H9 (cell line): ENCODE measurements at regions not wholly inside any gene's neighbourhood (a gene's known extent, or its start where the extent isn't known, plus 50 kb on each side); places are given as distances from the start of the nearest gene placed in this dataset.

Experiments
- DNase-seq: peaks from one replicate; pipeline ENCODE4 v3.0.0-alpha.2; 2017
- H2AFZ ChIP-seq: one replicate; pipeline ENCODE4 v1.6.1; 2013; ENCODE audit warnings: mild to moderate bottlenecking, low read length, control low read depth, moderate library complexity
- H2AK5ac ChIP-seq: 2 replicates; pipeline ENCODE4 v1.6.1; 2013; ENCODE audit warnings: low read length, control low read depth, mixed read lengths; ENCODE audit not compliant: insufficient read length
- H2BK120ac ChIP-seq: one replicate; pipeline ENCODE4 v1.6.1; 2013; ENCODE audit warnings: low read depth, mild to moderate bottlenecking, low read length, control low read depth, inconsistent platforms; ENCODE audit not compliant: poor library complexity, severe bottlenecking
- H2BK12ac ChIP-seq: 2 replicates; pipeline ENCODE4 v1.6.1; 2013; ENCODE audit warnings: low read length, control low read depth, mixed read lengths, low read depth; ENCODE audit not compliant: insufficient read length
- H2BK15ac ChIP-seq: 2 replicates; pipeline ENCODE4 v1.6.1; 2013; ENCODE audit warnings: low read depth, low read length, control low read depth
- H2BK20ac ChIP-seq: one replicate; pipeline ENCODE4 v1.6.1; 2013; ENCODE audit warnings: low read depth, mild to moderate bottlenecking, low read length, control low read depth, inconsistent platforms; ENCODE audit not compliant: poor library complexity, severe bottlenecking
- H2BK5ac ChIP-seq: 2 replicates; pipeline ENCODE4 v1.6.1; 2013; ENCODE audit warnings: low read length, control low read depth, mixed read lengths; ENCODE audit not compliant: insufficient read length
- H3K14ac ChIP-seq: 2 replicates; pipeline ENCODE4 v1.6.1; 2013; ENCODE audit warnings: low read length, control low read depth; ENCODE audit not compliant: insufficient read depth
- H3K18ac ChIP-seq: 2 replicates; pipeline ENCODE4 v1.6.1; 2013; ENCODE audit warnings: low read depth, mild to moderate bottlenecking, mixed read lengths, low read length, control low read depth; ENCODE audit not compliant: insufficient read length
- H3K23ac ChIP-seq: 2 replicates; pipeline ENCODE4 v1.6.1; 2013; ENCODE audit warnings: low read length, control low read depth, mixed read lengths, low read depth; ENCODE audit not compliant: insufficient read length
- H3K23me2 ChIP-seq: 2 replicates; pipeline ENCODE4 v1.6.1; 2013; ENCODE audit warnings: low read depth, mild to moderate bottlenecking, mixed read lengths, low read length, control low read depth; ENCODE audit not compliant: insufficient read length, poor library complexity, severe bottlenecking
- H3K27ac ChIP-seq: 2 replicates; pipeline ENCODE4 v1.5.1; 2013; ENCODE audit warnings: low read length, control low read depth, mixed read lengths, low read depth; ENCODE audit not compliant: insufficient read length
- H3K27me3 ChIP-seq: 2 replicates; pipeline ENCODE4 v1.6.1; 2013; ENCODE audit warnings: low read length, control low read depth, inconsistent platforms; ENCODE audit not compliant: insufficient read depth
- H3K4ac ChIP-seq: 2 replicates; pipeline ENCODE4 v1.6.1; 2013; ENCODE audit warnings: low read depth, mild to moderate bottlenecking, control low read depth, inconsistent platforms, low read length, moderate library complexity
- H3K4me1 ChIP-seq: 2 replicates; pipeline ENCODE4 v1.6.1; 2013; ENCODE audit warnings: low read length, control low read depth, inconsistent platforms; ENCODE audit not compliant: insufficient read depth
- H3K4me2 ChIP-seq: 2 replicates; pipeline ENCODE4 v1.6.1; 2013; ENCODE audit warnings: low read length, control low read depth, mixed read lengths; ENCODE audit not compliant: insufficient read length, insufficient read depth
- H3K56ac ChIP-seq: 2 replicates; pipeline ENCODE4 v1.6.1; 2013; ENCODE audit warnings: low read depth, mild to moderate bottlenecking, mixed read lengths, low read length, control low read depth; ENCODE audit not compliant: insufficient read length
- H3K79me1 ChIP-seq: 2 replicates; pipeline ENCODE4 v1.6.1; 2013; ENCODE audit warnings: low read depth, mild to moderate bottlenecking, moderate library complexity, low read length, control low read depth, inconsistent platforms; ENCODE audit not compliant: insufficient read depth, poor library complexity, severe bottlenecking
- H3K79me2 ChIP-seq: 2 replicates; pipeline ENCODE4 v1.6.1; 2013; ENCODE audit warnings: low read length, control low read depth, inconsistent platforms; ENCODE audit not compliant: insufficient read depth
- H3K9ac ChIP-seq: 2 replicates; pipeline ENCODE4 v1.6.1; 2013; ENCODE audit warnings: low read length, control low read depth, mixed read lengths; ENCODE audit not compliant: insufficient read length; ENCODE audit errors: extremely low read depth
- H3K9me3 ChIP-seq: one replicate; pipeline ENCODE4 v1.6.1; 2013; ENCODE audit warnings: low read depth, low read length, inconsistent platforms; ENCODE audit not compliant: control insufficient read depth
- H3T11ph ChIP-seq: one replicate; pipeline ENCODE4 v1.6.1; 2013; ENCODE audit warnings: mild to moderate bottlenecking, low read length, control low read depth, inconsistent platforms
- H4K20me1 ChIP-seq: one replicate; pipeline ENCODE4 v1.6.1; 2013; ENCODE audit not compliant: control insufficient read depth, insufficient read length, insufficient read depth
- H4K5ac ChIP-seq: 2 replicates; pipeline ENCODE4 v1.6.1; 2013; ENCODE audit warnings: low read depth, mild to moderate bottlenecking, mixed read lengths, low read length, control low read depth; ENCODE audit not compliant: insufficient read length
- H4K8ac ChIP-seq: replicated peaks from 2 replicates; pipeline ENCODE4 v1.6.1; 2013; ENCODE audit warnings: low read length, control low read depth, mixed read lengths, low read depth; ENCODE audit not compliant: insufficient read length
- H4K91ac ChIP-seq: 2 replicates; pipeline ENCODE4 v1.6.1; 2013; ENCODE audit warnings: low read depth, mild to moderate bottlenecking, moderate library complexity, mixed read lengths, low read length, control low read depth; ENCODE audit not compliant: insufficient read length
- H3K27ac Mint-ChIP-seq, 3 experiments: 2 replicates in 2 of 3; 3 replicates in 1 of 3; pipeline ENCODE4 v1.8.0; 2020 to 2021; ENCODE audit warnings: mixed read lengths in 3 of 3, mild to moderate bottlenecking in 1 of 3, moderate library complexity in 1 of 3
- H3K27me3 Mint-ChIP-seq: 2 replicates; pipeline ENCODE4 v1.8.0; 2021; ENCODE audit warnings: low read depth, mild to moderate bottlenecking, moderate library complexity, mixed read lengths
- H3K36me3 Mint-ChIP-seq, 3 experiments: 2 replicates in 2 of 3; 3 replicates in 1 of 3; pipeline ENCODE4 v1.8.0; 2020 to 2021; ENCODE audit warnings: low read depth in 3 of 3, mixed read lengths in 3 of 3; ENCODE audit not compliant: insufficient read depth in 1 of 3
- H3K4me1 Mint-ChIP-seq, 2 experiments: 2 replicates each; pipeline ENCODE4 v1.8.0; 2020; ENCODE audit warnings: mixed read lengths in 2 of 2
- H3K4me3 Mint-ChIP-seq, 2 experiments: 2 replicates in 1 of 2; 3 replicates in 1 of 2; pipeline ENCODE4 v1.8.0; 2020 to 2021; ENCODE audit warnings: mild to moderate bottlenecking in 2 of 2, mixed read lengths in 2 of 2, moderate library complexity in 1 of 2
- H3K9me3 Mint-ChIP-seq, 2 experiments: 2 replicates in 1 of 2; 3 replicates in 1 of 2; pipeline ENCODE4 v1.8.0; 2020; ENCODE audit warnings: mild to moderate bottlenecking in 2 of 2, mixed read lengths in 2 of 2, moderate library complexity in 1 of 2
- CTCF ChIP-seq: fragments of 200-600 bp; sonication (generic); conservative IDR thresholded peaks from 3 replicates; pipeline ENCODE4 v1.8.0; 2021; ENCODE audit warnings: antibody characterized with exemption, mild to moderate bottlenecking
- WGBS: extraction: QIAGEN DNeasy Blood & Tissue Kit; methylation state at CpG from one replicate; pipeline ENCODE4 v1.1.7; 2013; ENCODE audit warnings: missing lambda C conversion rate, low lambda C conversion rate, mixed read lengths; ENCODE audit not compliant: insufficient read length; ENCODE audit errors: extremely low coverage; 5-methylcytosine and 5-hydroxymethylcytosine counted together

GRCh38 chr11:28838741-28839140 is 730.6 kb downstream of the METTL15 start:
- Histone ChIP-seq H3K27ac (no peak overlapping the region), H2AK5ac (no peak overlapping the region), H3K79me2 (no peaks in the 10 kb centered on the region), H4K91ac (no peak overlapping the region), H3K9me3 (no peaks in the 10 kb centered on the region), H3K14ac (no peak overlapping the region), H2AFZ (no peak overlapping the region), H4K20me1 (no peaks in the 10 kb centered on the region), H3K27me3 (no peaks in the 10 kb centered on the region), H3K56ac (no peak overlapping the region), H3K23ac (no peak overlapping the region), H3K4me2 (no peak overlapping the region), H3K23me2 (no peaks in the 10 kb centered on the region), H3T11ph (no peak overlapping the region), H2BK15ac (no peak overlapping the region), H3K9ac (no peak overlapping the region), H3K18ac (no peak overlapping the region), H3K4me1 (peaks cover 7% of the 10 kb centered on the region), H4K5ac (no peak overlapping the region), H2BK5ac (no peak overlapping the region), H3K79me1 (no peaks in the 10 kb centered on the region), H2BK12ac (no peak overlapping the region), H2BK120ac (no peak overlapping the region), H3K4ac (no peak overlapping the region), H4K8ac (no peak overlapping the region), H2BK20ac (no peak overlapping the region)
- H3K27ac Mint-ChIP-seq: peak overlapping the region in 1 of 3 experiments; percentile 10; a peak in 1 of 7 replicates
- H3K4me3 Mint-ChIP-seq: no peak overlapping the region
- no peaks in the 10 kb centered on the region for H3K9me3 Mint-ChIP-seq
- peaks cover 27 to 33% of the 10 kb centered on the region in 2 experiments for H3K4me1 Mint-ChIP-seq
- no peaks in the 10 kb centered on the region; a peak in 1 of 7 replicates for H3K36me3 Mint-ChIP-seq
- no CpG with 5 or more reads among the region's 1 CpG for WGBS
- DNase-seq: no peak
- H3K27me3 Mint-ChIP-seq: no peaks in the 10 kb centered on the region
- TF ChIP-seq CTCF: no peak
